GM12875 (cell line): ENCODE measurements at regions not wholly inside any gene's neighbourhood (a gene's known extent, or its start where the extent isn't known, plus 50 kb on each side); places are given as distances from the start of the nearest gene placed in this dataset.

Experiments used
- H3K4me3 ChIP-seq: one replicate; pipeline ENCODE4 v1.5.1; 2011; ENCODE audit warnings: low read depth, low read length, control low read depth
- CTCF ChIP-seq: IDR thresholded peaks from 2 replicates; pipeline ENCODE4 v1.5.1; 2011; ENCODE audit warnings: low read depth, mild to moderate bottlenecking, control low read depth, inconsistent platforms, low read length, moderate library complexity, borderline replicate concordance; ENCODE audit not compliant: insufficient read depth

DNA sequence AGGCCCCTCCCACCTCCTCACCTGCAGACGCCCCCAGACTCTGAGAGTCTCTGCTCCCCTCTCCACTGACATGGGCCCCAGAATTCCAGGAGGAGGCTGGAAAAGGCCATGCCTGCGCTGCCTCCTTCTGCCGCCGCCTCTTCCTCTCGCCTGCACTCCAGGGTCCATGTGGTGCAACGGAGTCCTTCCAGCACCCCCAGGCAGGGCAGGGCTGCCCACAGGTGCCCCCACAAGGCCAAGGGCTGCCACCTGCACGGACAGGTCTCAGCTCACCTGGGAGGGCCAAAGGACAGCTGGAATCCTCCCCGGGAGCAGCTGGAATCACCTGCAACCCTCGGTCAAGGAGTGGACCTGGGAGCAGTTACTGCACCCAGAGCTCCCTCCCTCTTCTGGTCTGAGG lies 194.9 kb downstream of the RBFOX3 start:
- no peak overlapping the region for H3K4me3 ChIP-seq
- TF ChIP-seq CTCF: no peak

- no peak for TF ChIP-seq CTCF
Observed at GRCh38 chr17:79415365-79415764, 195.5 kb downstream of the RBFOX3 start.

DNA sequence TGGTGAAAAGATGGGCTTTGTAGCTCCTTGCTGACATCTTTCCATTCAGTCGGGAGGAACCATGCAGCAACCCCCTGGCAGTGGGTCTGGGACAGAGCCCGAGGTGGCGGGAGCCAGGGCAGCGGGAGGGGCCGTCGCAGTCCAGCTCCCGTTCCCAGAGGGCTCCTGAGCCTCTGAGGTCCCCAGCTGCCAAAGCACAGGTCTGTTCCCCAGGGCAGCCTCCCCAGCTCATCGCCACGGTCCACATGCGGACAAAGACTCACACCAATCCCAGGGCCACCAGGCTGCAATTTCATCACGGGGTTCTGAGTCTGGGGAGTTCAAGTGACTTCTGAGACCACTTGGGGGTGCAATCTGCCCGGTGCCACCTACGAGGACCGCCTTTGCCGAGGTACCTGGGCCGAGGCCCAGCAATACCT lies 196.0 kb downstream of the RBFOX3 start:
- no peak overlapping the region for H3K4me3 ChIP-seq
- no peak for TF ChIP-seq CTCF

More at GRCh38 chr17:79415365-79415764, 195.5 kb downstream of the RBFOX3 start:
- no peak overlapping the region for H3K4me3 ChIP-seq

GRCh38 chr17:79414063-79414792 lies 196.6 kb downstream of the RBFOX3 start:
- no peak overlapping the region for H3K4me3 ChIP-seq
- no peak for TF ChIP-seq CTCF

DNA sequence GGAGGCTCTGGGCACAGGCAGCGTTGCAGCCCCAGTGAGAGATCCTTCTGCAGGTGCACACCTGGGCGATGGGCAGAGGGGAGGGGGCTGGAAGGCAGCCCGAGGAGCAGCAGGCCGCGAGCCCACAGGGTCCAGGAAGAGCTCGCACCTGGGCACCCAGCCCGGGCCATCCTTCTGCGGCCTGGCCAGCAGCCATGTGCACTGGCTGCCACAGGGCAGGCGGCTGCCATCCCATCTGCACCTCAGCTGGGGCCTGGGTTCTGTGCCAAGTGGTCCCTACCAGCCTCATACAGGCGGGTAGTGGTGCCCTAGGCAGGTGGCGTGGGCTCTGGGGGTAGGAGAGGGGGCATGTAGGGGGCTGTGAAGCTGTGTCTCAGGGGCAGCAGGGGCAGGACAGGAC lies 197.2 kb downstream of the RBFOX3 start:
- no peak for TF ChIP-seq CTCF
- H3K4me3 ChIP-seq: no peak overlapping the region

DNA sequence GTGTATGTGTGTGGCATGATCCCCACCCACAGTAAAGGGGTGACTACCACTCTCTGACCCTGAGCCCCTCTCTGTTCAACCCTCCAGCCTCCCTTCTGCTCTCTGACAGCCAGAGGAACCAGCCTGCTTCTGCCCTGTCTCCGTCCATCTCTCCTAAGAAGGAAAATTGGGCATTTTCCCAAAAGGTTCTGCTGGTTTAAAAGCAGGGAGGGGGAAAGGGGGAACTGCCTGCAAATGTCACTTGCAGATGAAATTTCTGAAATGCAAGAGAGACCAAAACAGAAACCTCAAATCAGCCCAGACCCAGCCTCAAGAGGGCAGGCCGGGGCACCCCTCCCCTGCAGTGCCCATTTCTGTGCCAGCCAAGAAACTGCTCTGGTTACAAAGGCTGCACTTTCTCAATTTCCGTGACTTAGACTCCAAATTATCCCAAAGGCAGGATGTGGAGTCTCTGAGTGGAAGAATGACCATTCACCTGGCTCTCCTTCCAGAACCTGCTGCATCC lies 197.9 kb downstream of the RBFOX3 start:
- TF ChIP-seq CTCF: no peak
- H3K4me3 ChIP-seq: no peak overlapping the region

- TF ChIP-seq CTCF: no peak
- H3K4me3 ChIP-seq: no peak overlapping the region
Observed at GRCh38 chr17:79412110-79412509, 198.7 kb downstream of the RBFOX3 start.
